NT2/D1 (cell line): ENCODE measurements at regions not wholly inside any gene's neighbourhood (a gene's known extent, or its start where the extent isn't known, plus 50 kb on each side); places are given as distances from the start of the nearest gene placed in this dataset.

Source experiments
- DNase-seq: peaks from one replicate; pipeline ENCODE4 v3.0.0-alpha.2; 2011; ENCODE audit warnings: low read depth, low spot score
- H3K27me3 ChIP-seq: 2 replicates; pipeline ENCODE4 v1.6.0; 2011; ENCODE audit warnings: mild to moderate bottlenecking; ENCODE audit not compliant: insufficient read length, insufficient read depth
- H3K36me3 ChIP-seq: 2 replicates; pipeline ENCODE4 v1.6.1; 2011; ENCODE audit warnings: mild to moderate bottlenecking, low read length, mixed read lengths; ENCODE audit not compliant: insufficient read depth, insufficient read length
- H3K4me1 ChIP-seq: 2 replicates; pipeline ENCODE4 v1.5.1; 2011; ENCODE audit not compliant: insufficient read depth, insufficient read length
- H3K4me3 ChIP-seq: 2 replicates; pipeline ENCODE4 v1.5.1; 2011; ENCODE audit warnings: low read depth; ENCODE audit not compliant: insufficient read length
- H3K9ac ChIP-seq: 2 replicates; pipeline ENCODE4 v1.6.0; 2011; ENCODE audit warnings: low read depth; ENCODE audit not compliant: insufficient read length
- H3K9me3 ChIP-seq: 2 replicates; pipeline ENCODE4 v1.5.1; 2011; ENCODE audit warnings: mild to moderate bottlenecking, low read length; ENCODE audit not compliant: insufficient read depth
- SUZ12 ChIP-seq: IDR thresholded peaks from 2 replicates; pipeline ENCODE4 v1.6.1; 2011; ENCODE audit not compliant: insufficient read length, insufficient read depth; ENCODE audit errors: extremely low read depth
- YY1 ChIP-seq: IDR thresholded peaks from 2 replicates; pipeline ENCODE4 v1.6.1; 2011; ENCODE audit not compliant: insufficient read length, insufficient read depth
- ZNF274 ChIP-seq: IDR thresholded peaks from 2 replicates; pipeline ENCODE4 v1.6.1; 2011; ENCODE audit warnings: mild to moderate bottlenecking, low read depth, low read length

- Histone ChIP-seq H3K4me3 (no peak overlapping the region), H3K27me3 (no peaks in the 10 kb centered on the region), H3K36me3 (no peaks in the 10 kb centered on the region), H3K4me1 (no peaks in the 10 kb centered on the region), H3K9me3 (no peaks in the 10 kb centered on the region), H3K9ac (no peak overlapping the region)
- TF ChIP-seq ZNF274, result no peak
- no peak for TF ChIP-seq SUZ12
- TF ChIP-seq YY1, result no peak
- no peak for DNase-seq
These were observed 284.6 kb downstream of the INHBA start for GRCh38 chr7:41418337-41418736.

- Histone ChIP-seq H3K4me1 (no peaks in the 10 kb centered on the region), H3K9ac (no peak overlapping the region), H3K4me3 (no peak overlapping the region), H3K27me3 (no peaks in the 10 kb centered on the region), H3K9me3 (no peaks in the 10 kb centered on the region), H3K36me3 (no peaks in the 10 kb centered on the region)
- no peak for TF ChIP-seq ZNF274
- no peak for TF ChIP-seq SUZ12
- TF ChIP-seq YY1, result no peak
- DNase-seq, result no peak
These were observed 286.7 kb downstream of the INHBA start for GRCh38 chr7:41416208-41416595.

- Histone ChIP-seq H3K4me3 (no peak overlapping the region), H3K9ac (no peak overlapping the region), H3K27me3 (no peaks in the 10 kb centered on the region), H3K9me3 (no peaks in the 10 kb centered on the region), H3K36me3 (no peaks in the 10 kb centered on the region), H3K4me1 (no peaks in the 10 kb centered on the region)
- no peak for DNase-seq
- no peak for TF ChIP-seq YY1
- no peak for TF ChIP-seq ZNF274
- no peak for TF ChIP-seq SUZ12
These were observed 287.3 kb downstream of the INHBA start for GRCh38 chr7:41415471-41416207.

- DNase-seq, result no peak
- H3K4me3 ChIP-seq, result no peak overlapping the region
- H3K36me3 ChIP-seq, result no peaks in the 10 kb centered on the region
- H3K9me3 ChIP-seq, result no peaks in the 10 kb centered on the region
- no peaks in the 10 kb centered on the region for H3K4me1 ChIP-seq
- TF ChIP-seq ZNF274 (no peak), SUZ12 (no peak), YY1 (no peak)
- H3K27me3 ChIP-seq, result no peaks in the 10 kb centered on the region
- H3K9ac ChIP-seq, result no peak overlapping the region
These were observed 287.8 kb downstream of the INHBA start for GRCh38 chr7:41415051-41415450.

GRCh38 chr7:41404375-41405074 is 298.4 kb downstream of the INHBA start:
- Histone ChIP-seq H3K9ac (no peak overlapping the region), H3K9me3 (0 out of 2 replicates have a peak, but pooled peaks cover 6% of the 10 kb centered on the region), H3K27me3 (no peaks in the 10 kb centered on the region), H3K36me3 (no peaks in the 10 kb centered on the region), H3K4me3 (no peak overlapping the region), H3K4me1 (no peaks in the 10 kb centered on the region)
- TF ChIP-seq ZNF274, result no peak
- TF ChIP-seq SUZ12, result no peak
- no peak for DNase-seq

GRCh38 chr7:41403291-41403690 is 299.6 kb downstream of the INHBA start:
- no peaks in the 10 kb centered on the region for H3K36me3 ChIP-seq
- H3K9me3 ChIP-seq, result 0 out of 2 replicates have a peak, but pooled peaks cover 6% of the 10 kb centered on the region
- no peaks in the 10 kb centered on the region for H3K4me1 ChIP-seq
- DNase-seq, result peak; percentile 62
- no peak overlapping the region for H3K4me3 ChIP-seq
- H3K27me3 ChIP-seq, result no peaks in the 10 kb centered on the region
- H3K9ac ChIP-seq, result no peak overlapping the region
- TF ChIP-seq ZNF274 (no peak), YY1 (no peak), SUZ12 (no peak)

- no peak for DNase-seq
- H3K36me3 ChIP-seq, result no peaks in the 10 kb centered on the region
- H3K9me3 ChIP-seq, result 0 out of 2 replicates have a peak, but pooled peaks cover 6% of the 10 kb centered on the region
- H3K9ac ChIP-seq, result no peak overlapping the region
- no peaks in the 10 kb centered on the region for H3K4me1 ChIP-seq
- H3K27me3 ChIP-seq, result no peaks in the 10 kb centered on the region
- no peak overlapping the region for H3K4me3 ChIP-seq
- TF ChIP-seq YY1 (no peak), SUZ12 (no peak), ZNF274 (no peak)
These were observed 301.1 kb downstream of the INHBA start for GRCh38 chr7:41401833-41402232.
